ENCODE measurements at regions not wholly inside any gene's neighbourhood (a gene's known extent, or its start where the extent isn't known, plus 50 kb on each side); places are given as distances from the start of the nearest gene placed in this dataset.
A peak's percentile ranks its signal among the peaks of the same experiment; 100 is the strongest.
"Not testable (repeated sequence)": the region's sequence is repeated elsewhere in the genome, so short reads cannot be mapped to it uniquely, and the experiment has no call there.

DNA sequence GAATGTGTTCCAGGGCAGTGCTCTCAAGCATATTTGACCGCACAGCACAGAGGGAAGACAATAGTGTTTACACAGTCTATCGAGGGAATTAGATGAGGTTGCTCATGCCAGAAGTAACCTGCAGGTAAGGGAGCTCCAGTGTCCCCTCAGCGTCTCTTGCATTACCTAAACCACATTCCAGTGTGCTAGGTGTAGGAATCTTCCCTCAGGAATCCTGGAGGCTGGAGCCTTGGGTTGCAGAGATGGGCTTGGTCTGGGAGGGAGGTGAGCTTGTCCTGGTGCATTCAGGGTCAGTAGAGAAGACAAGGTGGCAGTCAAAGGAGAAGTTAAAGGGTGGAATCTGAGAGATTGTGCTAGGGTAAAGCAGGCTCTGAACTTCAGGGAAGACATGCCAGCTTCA lies 56.3 kb downstream of the SOX14 start:
- DNase-seq = no peak

- DNase-seq = no peak
Observed at GRCh38 chr3:137835096-137835495, 71.0 kb downstream of the SOX14 start.

DNA sequence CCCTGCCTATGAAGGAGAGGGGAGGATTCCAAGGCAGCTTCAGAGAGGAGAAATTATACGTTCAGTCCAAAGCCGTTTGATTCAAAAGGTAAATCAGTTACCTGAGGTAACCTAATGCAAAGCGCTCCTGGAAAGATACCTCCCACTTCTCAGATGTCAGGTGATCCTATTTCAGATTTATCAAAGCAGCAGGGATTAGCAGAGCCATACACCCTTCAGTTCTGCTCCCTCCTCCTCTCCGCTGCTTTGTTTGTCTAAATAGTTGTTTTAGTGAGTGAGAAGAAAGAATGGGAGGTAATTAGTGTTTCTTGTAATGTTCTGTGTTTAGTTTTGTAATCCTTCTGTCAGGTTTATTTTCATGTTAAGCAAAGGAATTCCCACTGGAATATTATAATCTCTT lies 81.1 kb downstream of the SOX14 start:
- DNase-seq = peak; percentile 4

DNA sequence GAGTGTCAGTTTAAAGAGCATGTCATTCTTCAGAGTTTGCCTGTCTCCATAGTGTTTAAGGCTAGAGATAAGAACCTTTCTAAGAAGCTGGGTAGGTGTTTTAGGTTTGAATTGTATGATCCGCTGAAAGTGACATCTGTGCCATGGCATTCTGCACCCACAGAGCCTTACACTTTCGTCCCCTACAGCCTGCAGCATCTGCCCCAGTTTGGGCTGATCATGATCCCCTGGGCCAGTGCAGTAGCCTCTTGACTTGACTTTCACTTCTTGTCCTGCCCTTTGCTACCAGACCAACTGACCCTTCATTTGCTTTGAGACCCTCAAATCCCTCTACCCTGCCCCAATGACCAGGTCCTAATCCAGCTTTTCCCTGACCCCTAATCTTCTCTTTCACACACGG lies 81.6 kb downstream of the SOX14 start:
- no peak for DNase-seq

GRCh38 chr3:137852391-137852830 lies 88.3 kb downstream of the SOX14 start:
- no peak for DNase-seq

GRCh38 chr3:137854533-137855261 lies 90.6 kb downstream of the SOX14 start:
- no peak for DNase-seq

- no peak for DNase-seq
Observed at GRCh38 chr3:137866001-137866400, 101.9 kb downstream of the SOX14 start.

- no peak for DNase-seq
Observed at GRCh38 chr3:137866933-137867332, 102.8 kb downstream of the SOX14 start.

DNA sequence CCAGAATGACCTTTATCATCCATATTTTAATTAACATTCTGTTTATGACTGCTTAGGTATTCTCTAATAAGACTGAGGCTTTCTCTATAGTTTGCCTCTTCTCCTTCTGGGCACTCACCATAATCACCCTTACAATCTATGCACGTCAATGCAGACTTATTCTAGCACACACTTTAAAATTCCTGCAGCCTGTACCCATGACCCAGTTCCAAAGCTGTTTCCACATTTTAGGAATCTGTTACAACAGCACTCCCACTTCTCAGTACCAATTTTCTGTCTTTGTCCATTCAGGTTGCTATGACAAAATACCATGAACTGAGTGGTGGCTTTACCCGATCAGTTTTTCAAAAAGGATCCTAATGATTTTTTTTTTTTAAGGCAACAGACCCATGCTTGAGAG lies 103.5 kb downstream of the SOX14 start:
- no peak for DNase-seq

GRCh38 chr3:137869022-137869421 lies 104.9 kb downstream of the SOX14 start:
- DNase-seq = no peak

GRCh38 chr3:137872589-137872988 lies 108.5 kb downstream of the SOX14 start:
- DNase-seq = not testable (repeated sequence)

DNA sequence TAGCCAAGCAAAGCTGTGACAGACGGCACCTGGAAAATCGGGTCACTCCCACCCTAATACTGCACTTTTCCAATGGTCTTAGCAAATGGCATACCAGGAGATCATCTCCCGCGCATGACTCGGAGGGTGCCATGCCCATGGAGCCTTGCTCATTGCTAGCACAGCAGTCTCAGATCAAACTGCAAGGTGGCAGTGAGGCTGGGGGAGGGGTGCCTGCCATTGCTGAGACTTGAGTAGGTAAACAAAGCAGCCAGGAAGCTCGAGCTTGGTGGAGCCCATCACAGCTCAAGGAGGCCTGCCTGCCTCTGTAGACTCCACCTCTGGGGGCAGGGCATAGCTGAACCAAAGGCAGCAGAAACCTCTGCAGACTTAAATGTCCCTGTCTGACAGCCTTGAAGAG lies 113.1 kb upstream of the CLDN18 start:
- DNase-seq = not testable (repeated sequence)

DNA sequence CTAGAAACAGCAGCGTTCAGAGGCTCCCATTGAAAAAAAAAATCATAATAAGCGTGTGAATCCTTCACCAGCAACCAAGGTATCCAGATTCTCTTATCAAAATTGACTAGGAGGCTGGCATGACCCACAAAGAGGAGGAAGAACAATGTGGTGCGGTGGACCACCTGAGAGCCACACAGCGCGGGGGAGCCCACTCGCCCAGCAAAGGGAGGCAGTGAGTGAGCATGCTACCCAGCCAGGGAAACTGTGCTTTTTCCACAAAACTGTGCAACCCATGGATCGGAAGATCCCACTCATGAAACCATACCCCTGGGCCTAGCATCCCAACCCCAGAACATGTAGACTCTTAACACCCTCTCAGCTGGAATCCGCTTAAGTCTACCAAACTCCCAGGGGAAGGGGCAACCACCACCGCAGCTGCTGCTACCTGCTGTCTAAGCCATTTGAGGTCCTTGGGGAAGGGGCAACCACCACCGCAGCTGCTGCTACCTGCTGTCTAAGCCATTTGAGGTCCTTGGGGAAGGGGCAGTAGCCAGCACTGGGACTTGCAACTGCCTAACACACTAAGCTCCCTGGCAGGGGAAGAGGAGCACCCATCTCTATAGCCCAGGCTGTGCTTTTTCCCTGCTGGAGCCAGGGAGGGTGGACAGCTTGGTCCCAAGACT lies 102.8 kb upstream of the CLDN18 start:
- DNase-seq = peak; percentile 39

DNA sequence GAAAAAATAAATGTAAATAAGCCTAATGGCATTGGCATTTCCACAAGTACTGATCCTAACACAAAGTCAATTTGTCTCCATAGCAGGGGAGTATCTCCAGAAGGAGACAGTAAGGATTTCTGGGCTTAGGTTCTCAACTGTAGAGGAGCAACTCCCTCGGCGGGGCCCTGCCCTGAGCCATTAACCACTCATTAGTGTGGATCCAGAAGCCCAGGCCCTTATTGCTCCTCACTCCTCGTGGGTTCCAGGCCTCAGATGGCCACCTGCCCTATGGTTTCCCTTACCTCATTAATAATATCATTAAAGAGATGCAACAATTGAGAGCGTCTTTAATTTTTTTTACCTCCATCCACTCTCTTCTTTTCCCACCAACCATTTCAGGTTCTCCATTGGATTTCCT lies 85.3 kb upstream of the CLDN18 start:
- DNase-seq = no peak

GRCh38 chr3:137925080-137925479 lies 84.9 kb upstream of the CLDN18 start:
- DNase-seq = no peak

GRCh38 chr3:137926991-137927390 lies 83.0 kb upstream of the CLDN18 start:
- DNase-seq = no peak

GRCh38 chr3:137930976-137931375 lies 79.0 kb upstream of the CLDN18 start:
- no peak for DNase-seq

DNA sequence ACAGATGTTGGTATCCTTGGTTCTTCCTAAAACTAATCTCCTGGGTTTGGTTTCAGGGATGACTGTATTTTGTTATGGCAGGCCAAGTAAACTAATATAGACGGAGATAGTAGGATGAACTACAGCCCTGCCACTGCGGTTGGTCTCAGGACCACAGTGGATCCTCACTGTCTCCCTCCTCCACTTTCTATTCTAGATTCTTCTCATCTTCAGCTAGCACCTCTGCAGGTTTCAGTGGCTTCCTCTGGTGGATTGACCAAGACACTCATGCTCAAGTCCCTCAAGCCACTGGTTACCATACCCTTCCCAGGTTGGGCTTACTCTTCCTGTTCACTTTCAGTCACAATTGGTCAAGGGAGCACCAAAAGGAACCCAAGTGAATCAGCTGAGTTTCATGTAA lies 71.1 kb upstream of the CLDN18 start:
- no peak for DNase-seq

- DNase-seq = no peak
Observed at GRCh38 chr3:137944593-137944992, 65.4 kb upstream of the CLDN18 start.

GRCh38 chr3:137946356-137946973 lies 63.5 kb upstream of the CLDN18 start:
- DNase-seq = peak; percentile 77

- DNase-seq = no peak
Observed at GRCh38 chr3:137947117-137947516, 62.8 kb upstream of the CLDN18 start.

GRCh38 chr3:137948400-137949072 lies 61.4 kb upstream of the CLDN18 start:
- DNase-seq = no peak

- DNase-seq = no peak
Observed at GRCh38 chr3:137958636-137959035, 51.3 kb upstream of the CLDN18 start.

Measured in NCI-H2171 treated with DMSO at 0.1 percent for 48 hours (cell line).